Activated CD4-positive, alpha-beta T cell treated with anti-CD3 and anti-CD28 coated beads for 4 hours (primary cell): ENCODE measurements at regions not wholly inside any gene's neighbourhood (a gene's known extent, or its start where the extent isn't known, plus 50 kb on each side); places are given as distances from the start of the nearest gene placed in this dataset.

ENCODE experiments used
- DNase-seq, 2 donors: peaks; one replicate each; pipeline ENCODE4 v3.0.0-alpha.2; 2020

- DNase-seq, result no peak
These were observed 286.0 kb downstream of the ICE1 start for GRCh38 chr5:5708367-5708919.

DNA sequence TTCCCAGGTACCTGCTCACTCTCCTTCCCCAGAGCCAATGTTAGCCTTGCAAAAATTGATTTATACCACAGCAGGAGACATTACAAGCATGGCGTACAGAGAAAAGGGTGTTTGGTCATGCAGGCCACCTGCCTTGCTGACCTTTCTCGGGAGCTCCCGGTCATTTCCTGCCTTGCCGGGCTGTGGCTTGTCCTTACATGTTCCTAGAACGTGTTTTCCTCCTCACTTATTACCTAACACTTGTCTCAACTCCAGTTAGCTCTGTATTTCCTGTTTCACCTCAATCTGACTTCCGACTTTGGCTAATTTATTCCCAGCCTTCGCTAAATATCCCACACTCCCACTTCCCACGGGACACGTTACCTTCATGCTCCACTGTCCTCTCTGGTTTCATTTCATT lies 282.5 kb downstream of the ICE1 start:
- DNase-seq, result no peak

DNA sequence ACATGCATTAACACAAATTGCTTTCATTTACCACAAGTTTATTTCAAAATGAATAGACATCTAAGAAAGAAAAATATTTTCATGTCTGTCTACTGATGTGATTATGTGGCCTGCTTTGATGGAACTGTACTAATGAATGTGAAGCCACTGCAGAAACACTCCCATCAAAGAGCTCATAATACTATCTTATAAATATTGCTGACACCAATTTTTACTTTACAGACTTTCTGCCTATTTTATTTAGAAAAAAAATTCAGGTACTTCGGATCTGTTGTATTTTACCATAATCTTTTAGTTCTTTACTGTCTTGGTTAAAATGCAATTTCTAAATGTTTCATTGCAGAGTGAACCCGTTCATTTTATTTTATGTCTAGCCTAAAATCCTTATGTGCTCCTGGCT lies 281.9 kb downstream of the ICE1 start:
- no peak for DNase-seq

- DNase-seq, result no peak
These were observed 280.5 kb downstream of the ICE1 start for GRCh38 chr5:5702934-5703333.

DNA sequence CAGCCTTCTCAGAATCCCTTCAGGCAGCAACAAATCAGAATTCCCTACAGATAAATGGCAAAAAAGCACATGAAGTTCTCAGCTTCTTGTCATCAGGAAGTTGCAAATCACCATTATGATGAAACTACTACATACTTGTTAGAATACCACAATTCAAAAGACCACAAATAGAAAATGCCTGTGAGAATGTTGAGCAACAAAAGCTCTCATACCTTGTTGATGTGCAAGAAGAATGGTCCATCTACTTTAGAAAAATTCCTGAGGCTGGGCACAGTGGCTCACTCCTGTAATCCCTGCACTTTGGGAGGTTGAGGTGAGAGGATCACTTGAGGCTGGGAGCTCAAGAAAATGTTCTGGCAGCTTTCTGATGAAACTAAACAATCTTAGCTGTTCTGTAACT lies 278.1 kb downstream of the ICE1 start:
- no peak for DNase-seq

- no peak for DNase-seq
These were observed 276.6 kb downstream of the ICE1 start for GRCh38 chr5:5699062-5699461.

DNA sequence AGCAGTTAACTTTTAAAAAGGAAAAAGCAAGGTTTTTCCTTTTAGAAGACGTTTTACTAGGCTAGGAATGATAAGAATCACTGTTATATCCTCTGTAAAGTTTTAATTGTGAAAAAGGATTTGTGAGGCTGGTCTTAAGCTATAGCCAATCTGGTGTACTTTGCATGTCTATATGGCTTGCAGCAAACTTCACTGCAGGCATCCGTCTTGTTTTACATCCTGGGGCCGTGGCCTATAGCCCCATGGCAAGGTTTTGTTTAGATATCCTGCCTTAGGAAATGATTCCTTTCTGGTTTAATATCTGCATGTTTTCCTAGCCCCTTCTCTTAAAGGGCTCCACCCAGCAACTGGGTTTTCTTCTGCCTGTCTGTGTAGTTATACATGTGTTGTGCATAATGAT lies 272.8 kb downstream of the ICE1 start:
- DNase-seq, result no peak

DNA sequence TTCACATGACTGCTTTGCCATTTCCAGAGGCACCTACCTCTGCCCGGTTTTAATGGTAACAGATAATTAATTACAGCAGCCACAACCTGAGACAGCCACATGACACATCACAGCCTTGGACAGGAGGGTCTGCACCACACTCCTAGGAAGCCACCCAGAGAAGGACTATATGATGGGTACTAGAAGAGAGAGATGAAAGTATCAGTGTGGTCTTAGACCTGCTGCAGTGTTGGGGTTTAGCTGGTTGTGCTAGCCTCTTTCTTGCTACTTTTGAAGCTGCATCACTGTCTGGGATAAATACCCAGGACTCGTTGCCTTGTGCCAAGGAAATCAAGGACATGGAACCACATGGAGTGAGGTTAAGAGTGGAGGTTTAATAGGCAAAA lies 266.4 kb downstream of the ICE1 start:
- no peak for DNase-seq

GRCh38 chr5:5688194-5688924 lies 265.9 kb downstream of the ICE1 start:
- DNase-seq, result no peak

- no peak for DNase-seq
These were observed 264.6 kb downstream of the ICE1 start for GRCh38 chr5:5687113-5687512.

- no peak for DNase-seq
These were observed 263.9 kb downstream of the ICE1 start for GRCh38 chr5:5686356-5686755.

GRCh38 chr5:5685737-5686136 lies 263.3 kb downstream of the ICE1 start:
- DNase-seq, result no peak

- DNase-seq, result no peak
These were observed 260.7 kb downstream of the ICE1 start for GRCh38 chr5:5683174-5683573.

DNA sequence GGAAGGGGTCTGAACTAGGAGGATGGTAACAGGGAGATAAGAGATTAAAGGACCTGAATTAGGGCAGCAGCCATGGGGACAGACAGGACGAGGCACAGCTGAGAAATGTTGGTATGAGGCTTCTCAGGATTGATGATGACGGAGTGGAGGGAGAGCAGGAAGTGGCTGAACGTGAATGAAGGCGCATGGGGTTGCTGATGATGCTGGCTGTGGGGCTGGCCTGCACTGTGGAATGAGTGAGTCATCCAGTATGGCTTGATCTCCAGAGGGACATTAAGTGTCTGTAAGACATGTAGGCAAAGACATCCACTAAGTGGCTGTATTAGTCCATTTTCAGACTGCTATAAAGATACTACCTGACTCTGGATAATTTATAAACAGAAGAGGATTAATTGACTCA lies 256.4 kb downstream of the ICE1 start:
- DNase-seq, result no peak

DNA sequence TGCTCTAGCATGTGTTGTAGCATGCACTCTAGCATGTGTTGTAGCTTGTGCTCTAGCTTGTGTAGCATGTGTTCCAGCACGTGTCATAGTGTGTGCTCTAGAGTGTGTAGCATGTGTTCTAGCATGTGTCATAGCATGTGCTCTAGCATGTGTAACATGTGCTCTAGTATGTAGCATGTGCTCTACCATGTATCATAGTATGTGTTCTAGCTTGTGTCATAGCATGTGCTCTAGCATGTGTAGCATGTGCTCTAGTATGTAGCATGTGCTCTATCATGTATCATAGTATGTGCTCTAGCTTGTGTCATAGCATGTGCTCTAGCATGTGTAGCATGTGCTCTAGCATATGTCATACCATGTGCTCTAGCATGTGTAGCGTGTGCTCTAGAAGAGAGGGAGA lies 255.3 kb downstream of the ICE1 start:
- no peak for DNase-seq

- no peak for DNase-seq
These were observed 253.7 kb downstream of the ICE1 start for GRCh38 chr5:5676218-5676617.

DNA sequence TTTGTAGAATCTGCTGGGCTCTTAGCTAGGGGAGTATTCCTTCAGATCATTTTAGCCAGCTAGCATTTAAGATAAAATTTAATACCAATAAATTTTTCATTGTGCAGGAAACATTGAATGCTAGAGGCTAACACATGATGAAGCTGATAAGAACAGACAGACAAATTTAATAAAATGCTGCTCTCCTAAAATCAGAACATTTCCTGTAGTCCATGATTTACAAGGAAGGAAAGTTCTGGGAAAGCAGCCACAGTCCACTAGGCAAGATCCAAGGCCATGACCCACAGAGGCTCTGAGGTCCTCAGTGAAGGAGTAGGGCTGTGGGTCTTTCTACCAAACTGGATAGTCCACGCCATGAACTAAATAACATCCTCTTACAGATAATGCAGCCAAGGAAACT lies 253.0 kb downstream of the ICE1 start:
- DNase-seq, result no peak

DNA sequence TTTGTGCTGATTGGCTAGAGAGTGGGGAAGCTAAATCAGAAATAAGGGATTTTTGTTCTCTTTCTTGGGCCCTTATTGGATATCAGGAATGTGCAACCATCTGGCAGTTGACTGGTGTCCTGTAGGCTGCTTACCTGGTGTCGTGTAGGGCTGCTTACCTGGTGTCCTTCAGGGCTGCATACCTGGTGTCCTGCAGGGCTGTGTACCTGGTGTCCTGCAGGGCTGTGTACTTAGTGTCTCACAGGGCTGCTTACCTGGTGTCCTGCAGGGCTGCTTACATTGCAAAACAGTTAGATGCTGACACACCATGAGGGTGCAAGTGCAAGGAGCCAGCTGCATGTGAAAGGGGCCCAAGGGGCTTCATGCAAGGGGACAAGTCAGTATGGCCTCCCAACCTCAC lies 249.3 kb downstream of the ICE1 start:
- no peak for DNase-seq

GRCh38 chr5:5667136-5667554 lies 244.7 kb downstream of the ICE1 start:
- DNase-seq, result no peak

- no peak for DNase-seq
These were observed 243.9 kb downstream of the ICE1 start for GRCh38 chr5:5666369-5666768.

- no peak for DNase-seq
These were observed 243.5 kb downstream of the ICE1 start for GRCh38 chr5:5666076-5666365.

- DNase-seq, result no peak
These were observed 243.0 kb downstream of the ICE1 start for GRCh38 chr5:5665225-5666075.

GRCh38 chr5:5658889-5659465 lies 236.5 kb downstream of the ICE1 start:
- DNase-seq, result no peak

- no peak for DNase-seq
These were observed 235.7 kb downstream of the ICE1 start for GRCh38 chr5:5658226-5658625.
